ENCODE measurements at regions not wholly inside any gene's neighbourhood (a gene's known extent, or its start where the extent isn't known, plus 50 kb on each side); places are given as distances from the start of the nearest gene placed in this dataset.

GRCh38 chr2:120590841-120591240, 144.8 kb upstream of the GLI2 start:
- peaks cover 0 to 16% (median 6%) of the 10 kb centered on the region in 4 experiments for H3K27me3 ChIP-seq (replicated peaks in 1 of 4; ENCODE audit: control extremely low read depth in 1 of 4, control insufficient read depth in 3 of 4, insufficient read depth in 4 of 4, low read length in 3 of 4)

GRCh38 chr2:120591572-120591971, 144.1 kb upstream of the GLI2 start:
- intact Hi-C loops (cut with micrococcal nuclease): no loop called here
- Histone ChIP-seq H4K20me1 (ENCODE audit: control insufficient read depth, insufficient read depth, low read length, poor library complexity, severe bottlenecking) (no peaks in the 10 kb centered on the region), H3K79me2 (ENCODE audit: control insufficient read depth, insufficient read depth, low read length) (no peaks in the 10 kb centered on the region), H3K36me3 (replicated peaks in 1 of 2; ENCODE audit: control extremely low read depth in 1 of 2, control insufficient read depth in 1 of 2, extremely low read depth in 1 of 2, insufficient read depth in 2 of 2, low read length in 1 of 2) (no peaks in the 10 kb centered on the region), H3K9me3 (ENCODE audit: control extremely low read depth in 1 of 3, control insufficient read depth in 2 of 3, insufficient read depth in 1 of 3, low read length in 2 of 3) (no peaks in the 10 kb centered on the region), H3K9ac (ENCODE audit: low read length) (no peak overlapping the region), H3K27ac (ENCODE audit: low read length in 2 of 2) (no peak overlapping the region), H3K4me3 (ENCODE audit: control extremely low read depth in 1 of 5, extremely low read depth in 1 of 5, insufficient read depth in 1 of 5, low read depth in 2 of 5, low read length in 4 of 5) (no peak overlapping the region), H3K4me1 (ENCODE audit: control insufficient read depth in 2 of 2, insufficient read depth in 2 of 2, low read length in 2 of 2) (peaks cover 0 to 4% of the 10 kb centered on the region in 2 donors), H3K4me2 (replicated peaks; ENCODE audit: low read depth, low read length, poor library complexity, severe bottlenecking) (no peak overlapping the region), H2AFZ (ENCODE audit: insufficient read depth, low read depth, low read length, poor library complexity, severe bottlenecking) (no peak overlapping the region), H3K27me3 (replicated peaks in 1 of 4; ENCODE audit: control extremely low read depth in 1 of 4, control insufficient read depth in 3 of 4, insufficient read depth in 4 of 4, low read length in 3 of 4) (peaks cover 0 to 10% (median 6%) of the 10 kb centered on the region in 4 experiments)
- H3K9me3 Mint-ChIP-seq (ENCODE audit: insufficient read depth): no peaks in the 10 kb centered on the region
- DNase-seq: no peak
- no peak overlapping the region for H3K4me3 Mint-ChIP-seq
- ChIA-PET CTCF (no interaction called here), POLR2A (no interaction called here)
- no peak for TF ChIP-seq EZH2 (IDR thresholded peaks at IDR 0.05; ENCODE audit: borderline replicate concordance, insufficient read depth, low read depth, low read length, poor library complexity, severe bottlenecking)
- TF ChIP-seq, protein P1, sequence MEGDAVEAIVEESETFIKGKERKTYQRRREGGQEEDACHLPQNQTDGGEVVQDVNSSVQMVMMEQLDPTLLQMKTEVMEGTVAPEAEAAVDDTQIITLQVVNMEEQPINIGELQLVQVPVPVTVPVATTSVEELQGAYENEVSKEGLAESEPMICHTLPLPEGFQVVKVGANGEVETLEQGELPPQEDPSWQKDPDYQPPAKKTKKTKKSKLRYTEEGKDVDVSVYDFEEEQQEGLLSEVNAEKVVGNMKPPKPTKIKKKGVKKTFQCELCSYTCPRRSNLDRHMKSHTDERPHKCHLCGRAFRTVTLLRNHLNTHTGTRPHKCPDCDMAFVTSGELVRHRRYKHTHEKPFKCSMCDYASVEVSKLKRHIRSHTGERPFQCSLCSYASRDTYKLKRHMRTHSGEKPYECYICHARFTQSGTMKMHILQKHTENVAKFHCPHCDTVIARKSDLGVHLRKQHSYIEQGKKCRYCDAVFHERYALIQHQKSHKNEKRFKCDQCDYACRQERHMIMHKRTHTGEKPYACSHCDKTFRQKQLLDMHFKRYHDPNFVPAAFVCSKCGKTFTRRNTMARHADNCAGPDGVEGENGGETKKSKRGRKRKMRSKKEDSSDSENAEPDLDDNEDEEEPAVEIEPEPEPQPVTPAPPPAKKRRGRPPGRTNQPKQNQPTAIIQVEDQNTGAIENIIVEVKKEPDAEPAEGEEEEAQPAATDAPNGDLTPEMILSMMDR (IDR thresholded peaks at IDR 0.05): no peak
- 87% methylated on average over 7 of the region's 7 CpGs for WGBS (ENCODE audit: insufficient coverage)
- no peak for ATAC-seq (ENCODE audit: low read depth)
- peaks cover 28% of the 10 kb centered on the region for H3K27me3 Mint-ChIP-seq
- H3K27ac Mint-ChIP-seq: no peak overlapping the region
- H3K4me1 Mint-ChIP-seq: peaks cover 2% of the 10 kb centered on the region

More at GRCh38 chr2:120590841-120591240, 144.8 kb upstream of the GLI2 start:
- Mint-ChIP-seq H3K4me1 (peaks cover 3% of the 10 kb centered on the region), H3K4me3 (no peak overlapping the region), H3K27ac (no peak overlapping the region), H3K9me3 (ENCODE audit: insufficient read depth) (no peaks in the 10 kb centered on the region), H3K27me3 (peaks cover 32% of the 10 kb centered on the region)
- DNase-seq (no peak), ATAC-seq (ENCODE audit: low read depth) (no peak)
- WGBS (ENCODE audit: insufficient coverage): 93% methylated on average over 1 of the region's 1 CpG
- POLR2A ChIA-PET: no interaction called here
- TF ChIP-seq EZH2 (IDR thresholded peaks at IDR 0.05; ENCODE audit: borderline replicate concordance, insufficient read depth, low read depth, low read length, poor library complexity, severe bottlenecking): no peak
- TF ChIP-seq, protein P1 (IDR thresholded peaks at IDR 0.05): no peak
- H3K9me3 ChIP-seq (ENCODE audit: control extremely low read depth in 1 of 3, control insufficient read depth in 2 of 3, insufficient read depth in 1 of 3, low read length in 2 of 3): peaks cover 0 to 7% (median 0%) of the 10 kb centered on the region in 3 donors
- intact Hi-C loops (cut with micrococcal nuclease): no loop called here
- H3K4me2 ChIP-seq (replicated peaks; ENCODE audit: low read depth, low read length, poor library complexity, severe bottlenecking): no peak overlapping the region
- no peaks in the 10 kb centered on the region for H3K36me3 ChIP-seq (replicated peaks in 1 of 2; ENCODE audit: control extremely low read depth in 1 of 2, control insufficient read depth in 1 of 2, extremely low read depth in 1 of 2, insufficient read depth in 2 of 2, low read length in 1 of 2)
- no peaks in the 10 kb centered on the region for H4K20me1 ChIP-seq (ENCODE audit: control insufficient read depth, insufficient read depth, low read length, poor library complexity, severe bottlenecking)
- H2AFZ ChIP-seq (ENCODE audit: insufficient read depth, low read depth, low read length, poor library complexity, severe bottlenecking): no peak overlapping the region
- H3K9ac ChIP-seq (ENCODE audit: low read length): no peak overlapping the region
- no peak overlapping the region for H3K27ac ChIP-seq (ENCODE audit: low read length in 2 of 2)
- peaks cover 0 to 4% of the 10 kb centered on the region in 2 donors for H3K4me1 ChIP-seq (ENCODE audit: control insufficient read depth in 2 of 2, insufficient read depth in 2 of 2, low read length in 2 of 2)
- CTCF ChIA-PET: interaction anchor here (0.6 kb wide), 1 partner anchor 920 kb away, joined by 3 read pairs; no protein-coding TSS in a partner anchor
- H3K4me3 ChIP-seq (ENCODE audit: control extremely low read depth in 1 of 5, extremely low read depth in 1 of 5, insufficient read depth in 1 of 5, low read depth in 2 of 5, low read length in 4 of 5): no peak overlapping the region
- H3K79me2 ChIP-seq (ENCODE audit: control insufficient read depth, insufficient read depth, low read length): no peaks in the 10 kb centered on the region

Measured in B cell (primary cell).